Transverse colon (tissue), 4 donors: ENCODE measurements at regions not wholly inside any gene's neighbourhood (a gene's known extent, or its start where the extent isn't known, plus 50 kb on each side); places are given as distances from the start of the nearest gene placed in this dataset.

Experiments used
- DNase-seq: peaks from one replicate; pipeline ENCODE4 v3.0.0-alpha.2; 2019
- H3K27ac ChIP-seq, 4 donors: fragments of 200-600 bp; sonication (generic); 2 replicates each; pipeline ENCODE4 v1.5.1; 2016 to 2018; ENCODE audit warnings: inconsistent platforms in 4 of 4
- H3K27me3 ChIP-seq: fragments of 200-600 bp; sonication (generic); 2 replicates; pipeline ENCODE4 v1.5.1; 2017; ENCODE audit warnings: inconsistent platforms
- H3K36me3 ChIP-seq, 4 donors: fragments of 200-600 bp; sonication (generic); 2 replicates each; pipeline ENCODE4 v1.5.1; 2017 to 2019; ENCODE audit warnings: inconsistent platforms in 4 of 4
- H3K4me1 ChIP-seq, 4 donors: fragments of 200-600 bp; sonication (generic); 2 replicates each; pipeline ENCODE4 v1.5.1; 2017 to 2020; ENCODE audit warnings: inconsistent platforms in 4 of 4
- H3K4me3 ChIP-seq, 4 donors: fragments of 200-600 bp; sonication (generic); 1 replicate in 1 of 4; 2 replicates in 3 of 4; pipeline versions ENCODE4 v1.5.1 to v1.6.1; 2017 to 2019; ENCODE audit warnings: inconsistent platforms in 4 of 4
- H3K9me3 ChIP-seq, 2 donors: fragments of 200-600 bp; sonication (generic); 2 replicates each; pipeline ENCODE4 v1.5.1; 2017 to 2019; ENCODE audit warnings: inconsistent platforms in 2 of 2
- EP300 ChIP-seq: sonication (generic); formaldehyde crosslinking; IDR thresholded peaks from one replicate; pipeline ENCODE4 v1.6.1; 2017; ENCODE audit warnings: antibody characterized with exemption, low read depth
- POLR2A ChIP-seq: fragments of 450-650 bp; IDR thresholded peaks from one replicate; pipeline ENCODE4 v1.6.1; 2016; ENCODE audit warnings: antibody characterized with exemption, mild to moderate bottlenecking, moderate library complexity
- POLR2AphosphoS5 ChIP-seq, 3 donors: sonication (generic); formaldehyde crosslinking; IDR thresholded peaks; one replicate each; pipeline ENCODE4 v1.6.1; 2016; ENCODE audit warnings: antibody characterized with exemption in 3 of 3
- WGBS, 2 donors: methylation state at CpG; one replicate each; pipeline ENCODE4 v1.1.5; 2018; ENCODE audit warnings: low coverage in 1 of 2; 5-methylcytosine and 5-hydroxymethylcytosine counted together
- in situ Hi-C, 4 donors: fragments of 200-750 bp; cut with MboI; loops; one replicate each; pipeline versions ENCODE4 v1.15.0 to v1.15.1; 2017; ENCODE audit warnings: low sequenced_read_pairs in 3 of 4, low pct_ligation_motif_present in 1 of 4, low pct_unique_long_range_greater_than_20kb in 1 of 4
- intact Hi-C: fragments of 100-400 bp; cut with DNase I; formaldehyde crosslinking; loops from one replicate; pipeline ENCODE4 v1.15.1; 2023; ENCODE audit warnings: low total_unique reads
- TF ChIP-seq, protein P1 (sequence below), 5 experiments: fragments of 200-600 bp in 3 of 5; fragments of 450-650 bp in 2 of 5; sonication (generic) in 3 of 5; IDR thresholded peaks; 1 replicate in 2 of 5; 2 replicates in 3 of 5; pipeline ENCODE4 v1.5.1; 2016 to 2017; ENCODE audit warnings: antibody characterized with exemption in 5 of 5, inconsistent platforms in 3 of 5, mild to moderate bottlenecking in 2 of 5, moderate library complexity in 1 of 5

DNA sequence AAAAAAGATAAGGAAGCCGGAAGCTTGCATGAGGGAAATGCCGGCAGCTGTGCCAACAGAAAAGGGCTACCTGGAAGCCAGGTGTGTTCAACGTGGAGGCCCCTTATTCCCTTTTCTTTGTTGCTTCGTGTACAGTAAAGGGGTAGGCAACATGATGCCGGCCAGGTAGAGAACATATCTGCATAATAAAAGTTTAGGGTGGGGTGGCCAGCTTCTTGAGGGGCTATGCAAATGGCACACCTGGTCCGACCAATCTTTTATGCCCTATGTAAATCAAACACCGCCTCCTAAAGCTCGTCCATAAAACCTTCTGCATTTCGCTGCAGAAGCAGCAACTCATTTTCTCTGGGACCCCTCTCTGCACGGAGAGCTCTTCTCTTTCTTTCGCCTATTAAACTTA, 911.6 kb downstream of the KCNJ2 start:
- intact Hi-C loops (no loop called here), in situ Hi-C loops (loop anchor here in 3 of 4 donors (25.0 kb wide), 1 partner anchor 444 kb away; no protein-coding TSS in a partner anchor)

DNA sequence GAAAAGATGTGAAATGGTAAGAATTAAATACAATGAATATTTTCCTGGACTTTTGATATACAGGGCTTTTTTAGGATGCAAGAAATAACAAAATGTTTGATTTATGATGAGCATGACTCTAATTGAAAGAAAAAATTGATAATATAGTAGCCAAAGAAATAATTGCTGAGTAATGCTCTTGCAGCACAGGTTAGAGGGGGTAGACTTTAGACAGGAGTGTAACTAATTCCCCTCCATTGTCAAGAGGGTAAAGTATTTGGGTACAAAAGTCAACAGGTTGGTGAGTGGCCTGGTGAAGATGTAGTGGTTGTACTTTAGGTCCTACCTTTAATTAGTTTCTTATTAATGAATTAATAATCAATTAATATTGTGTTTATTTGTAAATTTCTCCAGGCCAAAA, 912.3 kb downstream of the KCNJ2 start:
- TF ChIP-seq, protein P1, sequence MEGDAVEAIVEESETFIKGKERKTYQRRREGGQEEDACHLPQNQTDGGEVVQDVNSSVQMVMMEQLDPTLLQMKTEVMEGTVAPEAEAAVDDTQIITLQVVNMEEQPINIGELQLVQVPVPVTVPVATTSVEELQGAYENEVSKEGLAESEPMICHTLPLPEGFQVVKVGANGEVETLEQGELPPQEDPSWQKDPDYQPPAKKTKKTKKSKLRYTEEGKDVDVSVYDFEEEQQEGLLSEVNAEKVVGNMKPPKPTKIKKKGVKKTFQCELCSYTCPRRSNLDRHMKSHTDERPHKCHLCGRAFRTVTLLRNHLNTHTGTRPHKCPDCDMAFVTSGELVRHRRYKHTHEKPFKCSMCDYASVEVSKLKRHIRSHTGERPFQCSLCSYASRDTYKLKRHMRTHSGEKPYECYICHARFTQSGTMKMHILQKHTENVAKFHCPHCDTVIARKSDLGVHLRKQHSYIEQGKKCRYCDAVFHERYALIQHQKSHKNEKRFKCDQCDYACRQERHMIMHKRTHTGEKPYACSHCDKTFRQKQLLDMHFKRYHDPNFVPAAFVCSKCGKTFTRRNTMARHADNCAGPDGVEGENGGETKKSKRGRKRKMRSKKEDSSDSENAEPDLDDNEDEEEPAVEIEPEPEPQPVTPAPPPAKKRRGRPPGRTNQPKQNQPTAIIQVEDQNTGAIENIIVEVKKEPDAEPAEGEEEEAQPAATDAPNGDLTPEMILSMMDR (IDR thresholded peaks at IDR 0.05), result no peak
- no peak for TF ChIP-seq POLR2AphosphoS5 (IDR thresholded peaks at IDR 0.05)
- Histone ChIP-seq H3K9me3 (no peaks in the 10 kb centered on the region), H3K4me1 (no peaks in the 10 kb centered on the region), H3K4me3 (no peak overlapping the region), H3K27me3 (no peaks in the 10 kb centered on the region), H3K27ac (no peak overlapping the region), H3K36me3 (no peaks in the 10 kb centered on the region)
- no peak for DNase-seq
- in situ Hi-C loops (loop anchor here in 3 of 4 donors (25.0 kb wide), 1 partner anchor 444 kb away; no protein-coding TSS in a partner anchor), intact Hi-C loops (no loop called here)

More for the DNA sequence above, 911.6 kb downstream of the KCNJ2 start:
- DNase-seq, result no peak
- TF ChIP-seq, protein P1 (IDR thresholded peaks at IDR 0.05), result no peak
- no peak for TF ChIP-seq POLR2A
- Histone ChIP-seq H3K27ac (no peak overlapping the region), H3K27me3 (no peaks in the 10 kb centered on the region), H3K4me1 (no peaks in the 10 kb centered on the region), H3K36me3 (no peaks in the 10 kb centered on the region), H3K4me3 (no peak overlapping the region), H3K9me3 (no peaks in the 10 kb centered on the region)
- 70 to 81% methylated on average over 7 to 11 of the region's 11 CpGs for WGBS, 2 donors

DNA sequence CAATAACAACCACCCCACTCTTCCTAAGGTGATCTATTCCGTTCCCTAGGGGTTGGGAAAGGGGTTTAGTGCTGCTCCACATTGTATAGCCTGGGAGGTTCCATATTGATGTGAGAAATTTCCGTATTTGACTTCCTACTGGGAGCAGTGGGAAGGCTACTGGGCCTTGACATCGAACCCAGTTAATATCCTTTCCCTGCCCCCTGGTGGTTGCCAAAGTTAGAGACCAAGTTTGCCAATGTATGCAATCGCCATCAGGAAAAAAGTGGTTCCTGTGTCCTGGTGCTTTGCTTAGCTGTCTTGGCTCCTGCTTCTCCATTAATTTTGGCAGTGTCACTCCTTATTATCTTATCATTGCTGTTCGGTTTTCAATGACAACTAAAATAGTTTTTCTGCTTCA, 914.9 kb downstream of the KCNJ2 start:
- WGBS, 2 donors, result 39 to 47% methylated on average over 3 to 5 of the region's 5 CpGs
- no peak overlapping the region for H3K27ac ChIP-seq
- no peaks in the 10 kb centered on the region for H3K4me1 ChIP-seq
- no peaks in the 10 kb centered on the region for H3K9me3 ChIP-seq
- H3K27me3 ChIP-seq, result no peaks in the 10 kb centered on the region
- H3K4me3 ChIP-seq, result no peak overlapping the region
- intact Hi-C loops, result no loop called here
- in situ Hi-C loops, result loop anchor here in 3 of 4 donors (25.0 kb wide), 1 partner anchor 447 kb away; no protein-coding TSS in a partner anchor
- peak; percentile 46 for DNase-seq
- TF ChIP-seq, protein P1 (IDR thresholded peaks at IDR 0.05), result peak; percentile 22 to 51 (median 39)
- TF ChIP-seq EP300, result no peak
- H3K36me3 ChIP-seq, result no peaks in the 10 kb centered on the region

DNA sequence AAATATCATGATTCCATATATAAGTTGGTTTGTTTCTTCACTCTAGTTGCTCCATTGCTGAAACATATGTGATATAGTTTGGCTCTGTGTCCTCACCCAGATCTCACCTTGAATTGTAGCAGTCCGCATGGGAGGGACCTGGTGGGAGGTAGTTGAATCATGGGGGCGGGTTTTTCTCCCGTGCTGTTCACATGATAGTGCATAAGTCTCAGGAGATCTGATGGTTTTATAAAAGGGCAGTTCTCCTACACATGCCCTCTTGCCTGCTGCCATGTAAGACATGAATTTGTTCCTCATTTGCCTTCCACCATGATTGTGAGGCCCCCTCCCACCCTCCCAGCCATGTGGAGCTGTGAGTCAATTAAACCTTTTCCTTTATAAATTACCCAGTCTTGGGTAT, 915.5 kb downstream of the KCNJ2 start:
- TF ChIP-seq, protein P1 (IDR thresholded peaks at IDR 0.05), result no peak
- no peak for TF ChIP-seq EP300
- no peak for TF ChIP-seq POLR2AphosphoS5 (IDR thresholded peaks at IDR 0.05)
- no peak for TF ChIP-seq POLR2A
- DNase-seq, result no peak
- 86 to 97% methylated on average over 3 of the region's 3 CpGs for WGBS, 2 donors
- Histone ChIP-seq H3K9me3 (no peaks in the 10 kb centered on the region), H3K4me3 (no peak overlapping the region), H3K27ac (no peak overlapping the region), H3K4me1 (no peaks in the 10 kb centered on the region), H3K36me3 (no peaks in the 10 kb centered on the region), H3K27me3 (no peaks in the 10 kb centered on the region)
- intact Hi-C loops (no loop called here), in situ Hi-C loops (loop anchor here in 3 of 4 donors (25.0 kb wide), 1 partner anchor 448 kb away; no protein-coding TSS in a partner anchor)
